Esophagus muscularis mucosa (tissue), 2 donors: ENCODE measurements at regions not wholly inside any gene's neighbourhood (a gene's known extent, or its start where the extent isn't known, plus 50 kb on each side); places are given as distances from the start of the nearest gene placed in this dataset.

Experiments used
- EP300 ChIP-seq: sonication (generic); formaldehyde crosslinking; IDR thresholded peaks from one replicate; pipeline ENCODE4 v1.6.1; 2017; ENCODE audit warnings: antibody characterized with exemption
- POLR2A ChIP-seq: fragments of 450-650 bp; IDR thresholded peaks from one replicate; pipeline ENCODE4 v1.6.1; 2017; ENCODE audit warnings: antibody characterized with exemption, moderate library complexity, mild to moderate bottlenecking, low read depth

DNA sequence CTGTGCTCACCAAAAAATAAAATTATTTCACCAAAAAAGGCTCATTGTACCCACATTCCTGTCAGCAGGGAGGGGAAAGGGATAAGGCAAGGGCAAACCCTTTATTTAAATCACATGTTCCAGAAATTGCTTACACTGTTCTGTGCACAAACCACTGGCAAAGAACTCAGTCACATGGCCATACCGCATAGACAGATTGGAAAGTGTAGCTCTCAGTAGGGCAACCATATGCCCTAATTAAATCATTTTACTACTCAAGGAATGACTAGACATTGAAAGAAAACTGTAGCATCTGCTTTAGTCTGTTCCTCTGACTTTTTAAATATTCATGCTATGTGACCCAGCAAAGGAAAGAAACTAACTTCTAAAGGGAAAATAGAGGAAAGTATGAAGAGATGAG, 119.2 kb upstream of the FAM241A start:
- no peak for TF ChIP-seq EP300
- no peak for TF ChIP-seq POLR2A
